HEK293 (cell line): ENCODE measurements at regions not wholly inside any gene's neighbourhood (a gene's known extent, or its start where the extent isn't known, plus 50 kb on each side); places are given as distances from the start of the nearest gene placed in this dataset.

Experiments used
- CTCF ChIA-PET: fragments of 350-600 bp; formaldehyde crosslinking; extraction: SDS; loops from one replicate; lab custom pipeline; 2021; ENCODE audit warnings: antibody characterized with exemption; lab: Yijun Ruan, JAX
- POLR2A ChIA-PET: fragments of 300-600 bp; formaldehyde crosslinking; extraction: SDS; loops from one replicate; lab custom pipeline; 2020; ENCODE audit warnings: antibody characterized with exemption, inconsistent platforms; lab: Yijun Ruan, JAX
- H3K27ac ChIP-seq: fragments of 200-500 bp; sonication (Bioruptor generic); 2 replicates; pipeline ENCODE4 v1.5.1; 2014; ENCODE audit warnings: low read depth, low read length, control low read depth, inconsistent platforms; ENCODE audit errors: extremely low read depth
- H3K36me3 ChIP-seq, 2 experiments: fragments of 200-500 bp in 1 of 2; sonication (Bioruptor generic) in 1 of 2; 1 replicate in 1 of 2; 2 replicates in 1 of 2; pipeline ENCODE4 v1.5.1; 2014 to 2017; ENCODE audit warnings: inconsistent platforms in 2 of 2, low read length in 2 of 2; ENCODE audit not compliant: control insufficient read depth in 2 of 2, insufficient read depth in 1 of 2
- H3K4me1 ChIP-seq: fragments of 200-500 bp; sonication (Bioruptor generic); 2 replicates; pipeline ENCODE4 v1.5.1; 2014; ENCODE audit warnings: mild to moderate bottlenecking, low read length, inconsistent platforms; ENCODE audit not compliant: control insufficient read depth, insufficient read depth
- H3K4me3 ChIP-seq: 2 replicates; pipeline ENCODE4 v1.5.1; 2011; ENCODE audit warnings: low read depth, mild to moderate bottlenecking, control low read depth, low read length, moderate library complexity
- H3K9me3 ChIP-seq: fragments of 200-500 bp; sonication (Bioruptor generic); 2 replicates; pipeline ENCODE4 v1.5.1; 2014; ENCODE audit warnings: low read depth, low read length, inconsistent platforms; ENCODE audit not compliant: control insufficient read depth, insufficient read depth
- SCRT1 ChIP-seq: fragments of 450-650 bp; formaldehyde crosslinking; IDR thresholded peaks from 2 replicates; pipeline ENCODE4 v1.5.1; 2016; ENCODE audit warnings: missing biosample characterization, missing genetic modification characterization, borderline replicate concordance
- SP2 ChIP-seq: fragments of 450-650 bp; formaldehyde crosslinking; IDR thresholded peaks from 2 replicates; pipeline ENCODE4 v1.5.1; 2016; ENCODE audit warnings: missing biosample characterization, missing genetic modification characterization
- TCF7L2 ChIP-seq: IDR thresholded peaks from 2 replicates; pipeline ENCODE4 v1.6.1; 2011; ENCODE audit warnings: low read depth, mild to moderate bottlenecking, inconsistent platforms, low read length, moderate library complexity, borderline replicate concordance
- ZBTB17 ChIP-seq: fragments of 450-650 bp; formaldehyde crosslinking; IDR thresholded peaks from 2 replicates; pipeline ENCODE4 v1.5.1; 2016; ENCODE audit warnings: missing biosample characterization, missing genetic modification characterization
- ZBTB48 ChIP-seq: fragments of 450-650 bp; formaldehyde crosslinking; IDR thresholded peaks from 2 replicates; pipeline ENCODE4 v1.5.1; 2016; ENCODE audit warnings: missing biosample characterization, missing genetic modification characterization
- ZFP41 ChIP-seq: fragments of 450-650 bp; formaldehyde crosslinking; IDR thresholded peaks from 2 replicates; pipeline ENCODE4 v1.5.1; 2016; ENCODE audit warnings: missing biosample characterization, missing genetic modification characterization, borderline replicate concordance
- ZNF114 ChIP-seq: fragments of 450-650 bp; formaldehyde crosslinking; IDR thresholded peaks from 2 replicates; pipeline ENCODE4 v1.5.0; 2017; ENCODE audit warnings: missing biosample characterization, missing genetic modification characterization
- ZNF138 ChIP-seq: fragments of 450-650 bp; formaldehyde crosslinking; IDR thresholded peaks from 2 replicates; pipeline ENCODE4 v1.5.1; 2016; ENCODE audit warnings: missing biosample characterization, missing genetic modification characterization, borderline replicate concordance
- ZNF324 ChIP-seq: fragments of 450-650 bp; formaldehyde crosslinking; IDR thresholded peaks from 2 replicates; pipeline ENCODE4 v1.5.1; 2016; ENCODE audit warnings: missing biosample characterization, missing genetic modification characterization
- ZNF404 ChIP-seq: fragments of 450-650 bp; formaldehyde crosslinking; IDR thresholded peaks from 2 replicates; pipeline ENCODE4 v1.5.1; 2017; ENCODE audit warnings: missing biosample characterization, missing genetic modification characterization
- ZNF473 ChIP-seq: fragments of 450-650 bp; formaldehyde crosslinking; IDR thresholded peaks from 2 replicates; pipeline ENCODE4 v1.5.1; 2017; ENCODE audit warnings: missing biosample characterization, missing genetic modification characterization
- ZNF510 ChIP-seq: fragments of 450-650 bp; formaldehyde crosslinking; IDR thresholded peaks from 2 replicates; pipeline ENCODE4 v1.5.1; 2018; ENCODE audit warnings: mild to moderate bottlenecking, missing genetic modification characterization, missing biosample characterization; ENCODE audit not compliant: insufficient replicate concordance
- ZNF529 ChIP-seq: fragments of 450-650 bp; formaldehyde crosslinking; IDR thresholded peaks from 2 replicates; pipeline ENCODE4 v1.5.1; 2017; ENCODE audit warnings: missing genetic modification characterization, missing biosample characterization; ENCODE audit not compliant: insufficient replicate concordance
- ZNF626 ChIP-seq: fragments of 450-650 bp; sonication (Bioruptor Pico); formaldehyde crosslinking; IDR thresholded peaks from 2 replicates; pipeline ENCODE4 v1.5.1; 2018; ENCODE audit warnings: missing biosample characterization, missing genetic modification characterization, inconsistent platforms
- ZNF701 ChIP-seq: fragments of 450-650 bp; formaldehyde crosslinking; IDR thresholded peaks from 2 replicates; pipeline ENCODE4 v1.5.1; 2016; ENCODE audit warnings: missing biosample characterization, missing genetic modification characterization
- TF ChIP-seq, protein P1 (sequence below): fragments of 450-650 bp; formaldehyde crosslinking; IDR thresholded peaks from 2 replicates; pipeline ENCODE4 v1.5.1; 2016; ENCODE audit warnings: missing biosample characterization, missing genetic modification characterization
- TF ChIP-seq, protein P2 (sequence below): fragments of 450-650 bp; formaldehyde crosslinking; IDR thresholded peaks from 2 replicates; pipeline ENCODE4 v1.5.1; 2016; ENCODE audit warnings: missing biosample characterization, missing genetic modification characterization
- TF ChIP-seq, protein P3 (sequence below): IDR thresholded peaks from 2 replicates; pipeline ENCODE4 v1.6.1; 2011; ENCODE audit warnings: mild to moderate bottlenecking, low read depth, low read length, borderline replicate concordance
- TF ChIP-seq, protein P4 (sequence below): fragments of 450-650 bp; IDR thresholded peaks from 2 replicates; pipeline ENCODE4 v1.5.1; 2018; ENCODE audit warnings: missing biosample characterization, missing genetic modification characterization
- TF ChIP-seq, protein P5 (sequence below): fragments of 450-650 bp; formaldehyde crosslinking; IDR thresholded peaks from 2 replicates; pipeline ENCODE4 v1.5.1; 2016; ENCODE audit warnings: missing biosample characterization, missing genetic modification characterization, low read depth
- TF ChIP-seq, protein P6 (sequence below): fragments of 450-650 bp; formaldehyde crosslinking; IDR thresholded peaks from 2 replicates; pipeline ENCODE4 v1.5.1; 2016; ENCODE audit warnings: missing biosample characterization, missing genetic modification characterization
- TF ChIP-seq, protein P7 (sequence below): fragments of 450-650 bp; formaldehyde crosslinking; IDR thresholded peaks from 2 replicates; pipeline ENCODE4 v1.5.1; 2016; ENCODE audit warnings: missing biosample characterization, missing genetic modification characterization
- TF ChIP-seq, protein P8 (sequence below): fragments of 450-650 bp; formaldehyde crosslinking; IDR thresholded peaks from 2 replicates; pipeline ENCODE4 v1.5.1; 2016; ENCODE audit warnings: missing biosample characterization, missing genetic modification characterization

DNA sequence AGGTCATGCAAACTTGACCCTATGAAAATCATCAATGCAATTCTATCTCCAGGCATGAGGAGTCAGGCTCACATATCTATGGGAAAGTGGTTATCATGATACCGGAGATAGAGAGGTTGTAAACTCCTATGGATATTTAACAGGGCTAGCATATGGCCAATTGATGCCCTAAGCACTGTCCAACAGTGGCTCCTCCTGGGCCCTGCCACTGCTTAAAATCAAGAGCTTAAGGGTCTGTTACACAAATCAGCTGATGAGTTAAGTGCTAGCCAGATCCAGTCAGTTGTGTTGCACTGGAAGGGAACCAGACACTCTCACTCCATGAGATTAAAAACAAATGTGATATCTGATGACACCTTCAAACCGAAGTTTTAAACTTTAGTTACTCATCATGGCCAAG, 337.6 kb downstream of the STIM2 start:
- Histone ChIP-seq H3K27ac (no peak overlapping the region), H3K36me3 (no peaks in the 10 kb centered on the region), H3K4me3 (no peak overlapping the region), H3K9me3 (no peaks in the 10 kb centered on the region)
- CTCF ChIA-PET: no interaction called here
- POLR2A ChIA-PET: no interaction called here
- TF ChIP-seq ZNF114 (no peak), ZBTB17 (tag by site-specific recombination) (no peak), ZNF473 (no peak), TCF7L2 (no peak), ZBTB48 (tag by site-specific recombination) (no peak), ZNF529 (no peak), ZNF626 (tag by site-specific recombination) (no peak), ZNF510 (tag by site-specific recombination) (no peak), ZNF138 (tag by site-specific recombination) (no peak)
- TF ChIP-seq, protein P1, sequence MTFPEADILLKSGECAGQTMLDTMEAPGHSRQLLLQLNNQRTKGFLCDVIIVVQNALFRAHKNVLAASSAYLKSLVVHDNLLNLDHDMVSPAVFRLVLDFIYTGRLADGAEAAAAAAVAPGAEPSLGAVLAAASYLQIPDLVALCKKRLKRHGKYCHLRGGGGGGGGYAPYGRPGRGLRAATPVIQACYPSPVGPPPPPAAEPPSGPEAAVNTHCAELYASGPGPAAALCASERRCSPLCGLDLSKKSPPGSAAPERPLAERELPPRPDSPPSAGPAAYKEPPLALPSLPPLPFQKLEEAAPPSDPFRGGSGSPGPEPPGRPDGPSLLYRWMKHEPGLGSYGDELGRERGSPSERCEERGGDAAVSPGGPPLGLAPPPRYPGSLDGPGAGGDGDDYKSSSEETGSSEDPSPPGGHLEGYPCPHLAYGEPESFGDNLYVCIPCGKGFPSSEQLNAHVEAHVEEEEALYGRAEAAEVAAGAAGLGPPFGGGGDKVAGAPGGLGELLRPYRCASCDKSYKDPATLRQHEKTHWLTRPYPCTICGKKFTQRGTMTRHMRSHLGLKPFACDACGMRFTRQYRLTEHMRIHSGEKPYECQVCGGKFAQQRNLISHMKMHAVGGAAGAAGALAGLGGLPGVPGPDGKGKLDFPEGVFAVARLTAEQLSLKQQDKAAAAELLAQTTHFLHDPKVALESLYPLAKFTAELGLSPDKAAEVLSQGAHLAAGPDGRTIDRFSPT (tag by site-specific recombination): no peak
- TF ChIP-seq, protein P2, sequence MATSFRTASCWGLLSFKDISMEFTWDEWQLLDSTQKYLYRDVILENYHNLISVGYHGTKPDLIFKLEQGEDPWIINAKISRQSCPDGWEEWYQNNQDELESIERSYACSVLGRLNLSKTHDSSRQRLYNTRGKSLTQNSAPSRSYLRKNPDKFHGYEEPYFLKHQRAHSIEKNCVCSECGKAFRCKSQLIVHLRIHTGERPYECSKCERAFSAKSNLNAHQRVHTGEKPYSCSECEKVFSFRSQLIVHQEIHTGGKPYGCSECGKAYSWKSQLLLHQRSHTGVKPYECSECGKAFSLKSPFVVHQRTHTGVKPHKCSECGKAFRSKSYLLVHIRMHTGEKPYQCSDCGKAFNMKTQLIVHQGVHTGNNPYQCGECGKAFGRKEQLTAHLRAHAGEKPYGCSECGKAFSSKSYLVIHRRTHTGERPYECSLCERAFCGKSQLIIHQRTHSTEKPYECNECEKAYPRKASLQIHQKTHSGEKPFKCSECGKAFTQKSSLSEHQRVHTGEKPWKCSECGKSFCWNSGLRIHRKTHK (tag by site-specific recombination): no peak
- TF ChIP-seq, protein P3, sequence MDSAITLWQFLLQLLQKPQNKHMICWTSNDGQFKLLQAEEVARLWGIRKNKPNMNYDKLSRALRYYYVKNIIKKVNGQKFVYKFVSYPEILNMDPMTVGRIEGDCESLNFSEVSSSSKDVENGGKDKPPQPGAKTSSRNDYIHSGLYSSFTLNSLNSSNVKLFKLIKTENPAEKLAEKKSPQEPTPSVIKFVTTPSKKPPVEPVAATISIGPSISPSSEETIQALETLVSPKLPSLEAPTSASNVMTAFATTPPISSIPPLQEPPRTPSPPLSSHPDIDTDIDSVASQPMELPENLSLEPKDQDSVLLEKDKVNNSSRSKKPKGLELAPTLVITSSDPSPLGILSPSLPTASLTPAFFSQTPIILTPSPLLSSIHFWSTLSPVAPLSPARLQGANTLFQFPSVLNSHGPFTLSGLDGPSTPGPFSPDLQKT: no peak
- TF ChIP-seq, protein P4, sequence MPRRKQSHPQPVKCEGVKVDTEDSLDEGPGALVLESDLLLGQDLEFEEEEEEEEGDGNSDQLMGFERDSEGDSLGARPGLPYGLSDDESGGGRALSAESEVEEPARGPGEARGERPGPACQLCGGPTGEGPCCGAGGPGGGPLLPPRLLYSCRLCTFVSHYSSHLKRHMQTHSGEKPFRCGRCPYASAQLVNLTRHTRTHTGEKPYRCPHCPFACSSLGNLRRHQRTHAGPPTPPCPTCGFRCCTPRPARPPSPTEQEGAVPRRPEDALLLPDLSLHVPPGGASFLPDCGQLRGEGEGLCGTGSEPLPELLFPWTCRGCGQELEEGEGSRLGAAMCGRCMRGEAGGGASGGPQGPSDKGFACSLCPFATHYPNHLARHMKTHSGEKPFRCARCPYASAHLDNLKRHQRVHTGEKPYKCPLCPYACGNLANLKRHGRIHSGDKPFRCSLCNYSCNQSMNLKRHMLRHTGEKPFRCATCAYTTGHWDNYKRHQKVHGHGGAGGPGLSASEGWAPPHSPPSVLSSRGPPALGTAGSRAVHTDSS (tag by site-specific recombination): no peak
- TF ChIP-seq, all 188 proteins: peak for 0
- H3K4me1 ChIP-seq: no peaks in the 10 kb centered on the region

DNA sequence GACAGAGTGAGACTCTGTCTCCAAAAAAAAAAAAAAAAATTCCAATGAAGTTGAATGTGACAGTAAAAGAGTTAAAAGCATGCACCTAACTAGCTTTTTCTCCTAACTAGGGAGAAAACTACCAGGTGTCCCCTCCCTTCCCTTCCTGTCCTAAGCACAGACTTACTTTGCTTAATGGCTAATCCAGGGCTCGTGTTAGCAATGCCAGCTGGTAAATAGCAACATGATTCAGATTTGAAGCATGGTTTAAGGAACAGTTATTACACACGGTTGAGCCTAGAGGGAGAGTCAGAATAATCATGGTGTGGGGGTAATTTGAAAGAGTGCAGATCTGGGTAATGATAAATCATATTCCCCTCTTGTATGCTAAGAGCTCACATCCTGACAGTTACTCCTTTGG, 338.3 kb downstream of the STIM2 start:
- H3K27ac ChIP-seq: no peak overlapping the region
- ChIA-PET POLR2A (no interaction called here), CTCF (no interaction called here)
- TF ChIP-seq SP2 (tag by site-specific recombination) (no peak), ZNF701 (tag by site-specific recombination) (no peak), ZFP41 (tag by site-specific recombination) (no peak), ZNF404 (tag by site-specific recombination) (no peak), SCRT1 (tag by site-specific recombination) (no peak), ZNF324 (tag by site-specific recombination) (no peak)
- TF ChIP-seq, protein P5, sequence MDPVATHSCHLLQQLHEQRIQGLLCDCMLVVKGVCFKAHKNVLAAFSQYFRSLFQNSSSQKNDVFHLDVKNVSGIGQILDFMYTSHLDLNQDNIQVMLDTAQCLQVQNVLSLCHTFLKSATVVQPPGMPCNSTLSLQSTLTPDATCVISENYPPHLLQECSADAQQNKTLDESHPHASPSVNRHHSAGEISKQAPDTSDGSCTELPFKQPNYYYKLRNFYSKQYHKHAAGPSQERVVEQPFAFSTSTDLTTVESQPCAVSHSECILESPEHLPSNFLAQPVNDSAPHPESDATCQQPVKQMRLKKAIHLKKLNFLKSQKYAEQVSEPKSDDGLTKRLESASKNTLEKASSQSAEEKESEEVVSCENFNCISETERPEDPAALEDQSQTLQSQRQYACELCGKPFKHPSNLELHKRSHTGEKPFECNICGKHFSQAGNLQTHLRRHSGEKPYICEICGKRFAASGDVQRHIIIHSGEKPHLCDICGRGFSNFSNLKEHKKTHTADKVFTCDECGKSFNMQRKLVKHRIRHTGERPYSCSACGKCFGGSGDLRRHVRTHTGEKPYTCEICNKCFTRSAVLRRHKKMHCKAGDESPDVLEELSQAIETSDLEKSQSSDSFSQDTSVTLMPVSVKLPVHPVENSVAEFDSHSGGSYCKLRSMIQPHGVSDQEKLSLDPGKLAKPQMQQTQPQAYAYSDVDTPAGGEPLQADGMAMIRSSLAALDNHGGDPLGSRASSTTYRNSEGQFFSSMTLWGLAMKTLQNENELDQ (tag by site-specific recombination): no peak
- TF ChIP-seq, protein P6, sequence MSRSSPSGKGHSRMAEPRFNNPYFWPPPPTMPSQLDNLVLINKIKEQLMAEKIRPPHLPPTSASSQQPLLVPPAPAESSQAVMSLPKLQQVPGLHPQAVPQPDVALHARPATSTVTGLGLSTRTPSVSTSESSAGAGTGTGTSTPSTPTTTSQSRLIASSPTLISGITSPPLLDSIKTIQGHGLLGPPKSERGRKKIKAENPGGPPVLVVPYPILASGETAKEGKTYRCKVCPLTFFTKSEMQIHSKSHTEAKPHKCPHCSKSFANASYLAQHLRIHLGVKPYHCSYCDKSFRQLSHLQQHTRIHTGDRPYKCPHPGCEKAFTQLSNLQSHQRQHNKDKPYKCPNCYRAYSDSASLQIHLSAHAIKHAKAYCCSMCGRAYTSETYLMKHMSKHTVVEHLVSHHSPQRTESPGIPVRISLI (tag by site-specific recombination): no peak
- TF ChIP-seq, protein P7, sequence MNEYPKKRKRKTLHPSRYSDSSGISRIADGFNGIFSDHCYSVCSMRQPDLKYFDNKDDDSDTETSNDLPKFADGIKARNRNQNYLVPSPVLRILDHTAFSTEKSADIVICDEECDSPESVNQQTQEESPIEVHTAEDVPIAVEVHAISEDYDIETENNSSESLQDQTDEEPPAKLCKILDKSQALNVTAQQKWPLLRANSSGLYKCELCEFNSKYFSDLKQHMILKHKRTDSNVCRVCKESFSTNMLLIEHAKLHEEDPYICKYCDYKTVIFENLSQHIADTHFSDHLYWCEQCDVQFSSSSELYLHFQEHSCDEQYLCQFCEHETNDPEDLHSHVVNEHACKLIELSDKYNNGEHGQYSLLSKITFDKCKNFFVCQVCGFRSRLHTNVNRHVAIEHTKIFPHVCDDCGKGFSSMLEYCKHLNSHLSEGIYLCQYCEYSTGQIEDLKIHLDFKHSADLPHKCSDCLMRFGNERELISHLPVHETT (tag by site-specific recombination): no peak
- TF ChIP-seq, protein P8, sequence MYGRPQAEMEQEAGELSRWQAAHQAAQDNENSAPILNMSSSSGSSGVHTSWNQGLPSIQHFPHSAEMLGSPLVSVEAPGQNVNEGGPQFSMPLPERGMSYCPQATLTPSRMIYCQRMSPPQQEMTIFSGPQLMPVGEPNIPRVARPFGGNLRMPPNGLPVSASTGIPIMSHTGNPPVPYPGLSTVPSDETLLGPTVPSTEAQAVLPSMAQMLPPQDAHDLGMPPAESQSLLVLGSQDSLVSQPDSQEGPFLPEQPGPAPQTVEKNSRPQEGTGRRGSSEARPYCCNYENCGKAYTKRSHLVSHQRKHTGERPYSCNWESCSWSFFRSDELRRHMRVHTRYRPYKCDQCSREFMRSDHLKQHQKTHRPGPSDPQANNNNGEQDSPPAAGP (tag by site-specific recombination): no peak
- H3K4me3 ChIP-seq: no peak overlapping the region
- no peaks in the 10 kb centered on the region for H3K36me3 ChIP-seq
- no peaks in the 10 kb centered on the region for H3K9me3 ChIP-seq
- no peaks in the 10 kb centered on the region for H3K4me1 ChIP-seq
